LNCAP (cell line): ENCODE measurements at regions not wholly inside any gene's neighbourhood (a gene's known extent, or its start where the extent isn't known, plus 50 kb on each side); places are given as distances from the start of the nearest gene placed in this dataset.

Source experiments
- TF ChIP-seq, protein P1 (sequence below): fragments of 450-650 bp; IDR thresholded peaks from 2 replicates; pipeline ENCODE4 v1.5.1; 2017; ENCODE audit warnings: mild to moderate bottlenecking

DNA sequence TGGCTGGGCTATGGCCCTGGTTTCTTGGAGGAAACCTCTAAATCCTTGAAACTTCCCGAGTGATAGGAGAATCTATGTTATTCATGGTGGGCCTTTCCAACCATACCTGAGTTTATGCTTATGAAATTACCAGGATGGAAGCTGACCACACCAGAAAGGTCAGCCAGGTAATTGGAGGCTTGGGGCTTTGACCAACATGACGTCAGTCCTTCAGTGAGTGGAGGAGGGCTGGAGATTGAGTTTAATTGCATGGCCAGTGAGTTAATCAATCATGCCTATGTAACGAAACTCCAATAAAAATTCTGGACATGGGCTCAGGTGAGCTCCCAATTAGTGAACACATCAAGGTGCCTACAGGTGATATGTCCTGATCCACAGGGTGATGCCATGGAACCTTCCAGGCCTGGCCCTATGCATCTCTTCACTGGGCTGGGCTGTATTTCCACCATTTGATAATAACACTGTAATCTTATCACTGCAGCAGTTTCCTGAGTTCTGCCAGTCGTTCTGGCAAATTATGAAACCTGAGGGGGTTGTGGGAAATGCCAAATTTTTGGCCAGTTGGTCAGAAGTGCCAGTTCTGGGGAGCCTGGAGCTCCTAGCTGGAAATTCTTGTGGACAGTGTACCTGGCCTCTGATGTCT is 106.5 kb downstream of the CDH26 start:
- TF ChIP-seq, protein P1, sequence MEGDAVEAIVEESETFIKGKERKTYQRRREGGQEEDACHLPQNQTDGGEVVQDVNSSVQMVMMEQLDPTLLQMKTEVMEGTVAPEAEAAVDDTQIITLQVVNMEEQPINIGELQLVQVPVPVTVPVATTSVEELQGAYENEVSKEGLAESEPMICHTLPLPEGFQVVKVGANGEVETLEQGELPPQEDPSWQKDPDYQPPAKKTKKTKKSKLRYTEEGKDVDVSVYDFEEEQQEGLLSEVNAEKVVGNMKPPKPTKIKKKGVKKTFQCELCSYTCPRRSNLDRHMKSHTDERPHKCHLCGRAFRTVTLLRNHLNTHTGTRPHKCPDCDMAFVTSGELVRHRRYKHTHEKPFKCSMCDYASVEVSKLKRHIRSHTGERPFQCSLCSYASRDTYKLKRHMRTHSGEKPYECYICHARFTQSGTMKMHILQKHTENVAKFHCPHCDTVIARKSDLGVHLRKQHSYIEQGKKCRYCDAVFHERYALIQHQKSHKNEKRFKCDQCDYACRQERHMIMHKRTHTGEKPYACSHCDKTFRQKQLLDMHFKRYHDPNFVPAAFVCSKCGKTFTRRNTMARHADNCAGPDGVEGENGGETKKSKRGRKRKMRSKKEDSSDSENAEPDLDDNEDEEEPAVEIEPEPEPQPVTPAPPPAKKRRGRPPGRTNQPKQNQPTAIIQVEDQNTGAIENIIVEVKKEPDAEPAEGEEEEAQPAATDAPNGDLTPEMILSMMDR = no peak

DNA sequence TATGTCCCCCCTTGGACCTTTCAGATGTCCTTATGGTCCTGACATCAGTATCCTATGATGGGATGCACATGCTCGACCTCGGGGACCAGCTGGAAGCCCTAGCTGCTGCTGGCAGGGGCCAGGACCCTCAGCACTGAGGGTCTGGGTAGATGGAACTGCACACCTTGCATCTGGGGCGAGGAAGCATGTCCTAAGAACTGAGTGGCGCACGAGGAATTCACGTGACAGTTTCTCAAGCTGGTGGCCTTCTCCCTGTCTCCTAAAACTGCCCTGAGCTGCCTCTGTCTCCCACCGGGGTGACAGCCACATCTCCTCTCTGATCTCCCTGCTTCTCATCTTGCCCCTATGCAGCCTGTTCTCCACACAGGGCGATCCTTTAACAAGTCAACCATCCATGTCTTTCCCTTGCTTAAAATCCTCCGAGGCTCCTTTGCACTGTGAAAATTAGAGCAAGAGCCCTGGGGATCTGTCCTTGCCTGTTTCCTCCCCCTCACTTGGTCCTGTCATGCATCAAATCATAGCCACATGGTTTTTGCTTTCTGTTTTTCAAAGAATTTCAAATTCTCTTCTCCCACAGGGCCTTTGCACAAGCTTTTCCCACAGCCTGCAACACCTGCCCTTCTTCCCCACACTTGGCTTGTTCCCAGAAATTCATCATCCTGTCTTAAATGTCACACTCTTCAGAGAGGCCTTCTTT is 107.7 kb downstream of the CDH26 start:
- TF ChIP-seq, protein P1 = no peak

DNA sequence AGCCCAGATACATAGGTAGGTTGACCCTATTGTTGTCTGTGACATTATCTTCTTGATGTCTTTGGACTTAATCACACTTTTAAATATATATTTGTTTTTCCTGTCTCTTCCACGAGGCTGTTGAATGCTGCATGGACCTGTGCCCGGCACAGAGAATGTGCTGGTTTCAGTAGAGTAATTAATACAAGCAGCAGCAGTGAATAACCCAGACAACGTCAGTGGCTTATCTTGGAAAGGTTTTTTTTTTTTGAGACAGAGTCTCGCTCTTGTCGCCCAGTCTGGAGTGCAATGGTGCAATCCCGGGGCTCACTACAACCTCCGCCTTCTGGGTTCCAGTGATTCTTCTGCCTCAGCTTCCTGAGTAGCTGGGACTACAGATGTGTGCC is 108.2 kb downstream of the CDH26 start:
- TF ChIP-seq, protein P1 = no peak

DNA sequence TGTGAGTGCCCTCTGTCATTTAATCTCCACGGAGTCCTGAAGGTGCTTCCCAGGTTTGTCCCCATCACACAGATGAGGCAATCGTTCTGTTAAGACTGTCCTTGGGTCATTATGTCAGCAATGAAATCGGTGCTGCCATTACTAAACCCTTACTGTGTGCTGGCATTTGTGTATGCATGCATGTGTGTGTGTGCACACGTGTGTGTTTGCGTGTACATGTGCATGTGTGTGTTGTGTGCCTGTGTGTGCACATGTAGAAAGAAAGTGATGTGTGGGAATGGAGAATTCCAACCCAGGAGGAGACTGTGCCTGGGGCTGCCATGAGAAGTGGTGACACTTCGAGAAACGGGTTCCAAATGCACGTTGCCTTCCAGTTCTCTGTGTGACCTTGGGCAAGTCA is 110.3 kb downstream of the CDH26 start:
- TF ChIP-seq, protein P1 = no peak

DNA sequence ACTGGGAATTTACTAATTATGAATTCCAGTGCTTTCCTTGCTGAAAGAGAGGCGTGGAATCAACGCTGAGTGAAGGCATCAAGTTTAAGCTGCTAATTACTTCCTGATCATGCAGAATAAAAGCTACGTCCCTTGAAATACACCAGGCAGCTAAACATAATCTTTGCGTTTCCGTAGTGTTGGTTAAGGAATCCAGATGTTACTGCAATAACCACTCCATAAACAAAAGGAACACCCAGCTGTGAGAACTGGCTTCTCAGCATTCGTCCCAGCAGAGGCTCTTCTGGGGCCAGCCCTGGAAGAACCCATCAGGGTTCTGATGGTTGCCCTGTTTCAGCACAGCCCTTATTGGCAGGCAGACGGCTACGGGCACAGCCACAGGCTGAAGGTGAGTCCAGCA is 111.4 kb downstream of the CDH26 start:
- TF ChIP-seq, protein P1 = no peak

DNA sequence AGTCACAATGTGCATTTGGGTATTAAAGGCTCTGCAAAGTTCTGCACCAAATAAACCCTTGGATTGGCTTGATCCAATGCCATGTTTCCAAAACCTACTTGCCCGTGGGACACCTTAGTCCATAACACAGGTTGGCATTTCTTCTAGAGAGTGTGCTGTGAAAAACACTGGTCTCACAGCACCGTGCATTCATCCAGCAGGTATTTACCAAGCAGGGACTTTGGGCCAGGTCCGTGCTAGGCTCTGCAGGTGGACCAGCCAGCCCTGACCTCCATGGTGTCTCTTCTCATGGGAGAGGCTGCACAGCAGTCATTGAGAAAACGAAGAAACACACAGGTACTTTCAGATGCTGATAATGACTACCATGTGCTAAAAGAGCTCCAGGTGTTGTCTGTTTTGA is 112.6 kb downstream of the CDH26 start:
- TF ChIP-seq, protein P1 = no peak

DNA sequence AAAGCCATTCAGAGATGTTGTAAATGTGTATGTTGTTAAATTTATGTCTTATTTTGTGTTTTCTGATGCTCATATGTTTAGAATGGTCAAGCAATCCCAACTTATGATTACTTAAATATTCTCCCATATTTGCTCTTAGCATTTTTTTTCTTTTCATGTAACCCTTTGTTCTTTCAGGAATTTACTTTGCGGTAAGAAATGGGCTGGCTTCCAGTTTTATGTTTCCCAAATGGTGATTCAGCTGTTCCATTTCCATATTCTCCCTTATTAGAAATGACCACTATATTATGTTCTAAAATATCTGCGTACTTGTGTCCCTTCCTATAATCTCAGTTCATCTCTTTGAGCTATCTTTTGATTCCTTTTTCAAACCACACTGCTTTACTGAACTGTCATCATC is 113.7 kb downstream of the CDH26 start:
- TF ChIP-seq, protein P1 = no peak
